SK-N-SH treated with all-trans-retinoic acid at 6 μM for 48 hours (cell line): ENCODE measurements at regions not wholly inside any gene's neighbourhood (a gene's known extent, or its start where the extent isn't known, plus 50 kb on each side); places are given as distances from the start of the nearest gene placed in this dataset.

Source experiments
- ATAC-seq: fragments of 200-7000 bp; cut with Tn5 transposase; 3 replicates; pipeline ENCODE4 v1.9.1; 2020; ENCODE audit warnings: mild to moderate bottlenecking, moderate library complexity
- ARNTL ChIP-seq: fragments of 450-650 bp; formaldehyde crosslinking; IDR thresholded peaks from 2 replicates; pipeline ENCODE4 v1.5.0; 2020; ENCODE audit warnings: low read depth, mild to moderate bottlenecking, moderate library complexity, borderline replicate concordance
- BACH2 ChIP-seq: fragments of 250-450 bp; sonication (Bioruptor Pico); IDR thresholded peaks from 2 replicates; pipeline ENCODE4 v1.9.0; 2021; ENCODE audit warnings: mild to moderate bottlenecking, borderline replicate concordance
- CSDC2 ChIP-seq: fragments of 250-450 bp; sonication (Bioruptor Pico); IDR thresholded peaks from 2 replicates; pipeline ENCODE4 v1.5.0; 2020; ENCODE audit warnings: mild to moderate bottlenecking, moderate library complexity
- ESRRG ChIP-seq: fragments of 250-450 bp; sonication (Bioruptor Pico); IDR thresholded peaks from 2 replicates; pipeline ENCODE4 v1.6.1; 2021; ENCODE audit warnings: mild to moderate bottlenecking
- ISL1 ChIP-seq: fragments of 250-450 bp; sonication (Bioruptor Pico); IDR thresholded peaks from 2 replicates; pipeline ENCODE4 v2.1.2; 2022; ENCODE audit warnings: mild to moderate bottlenecking, moderate library complexity
- OSR1 ChIP-seq: fragments of 250-450 bp; sonication (Bioruptor Pico); IDR thresholded peaks from 2 replicates; pipeline ENCODE4 v1.8.0; 2022; ENCODE audit warnings: moderate library complexity, mild to moderate bottlenecking, inconsistent platforms
- PPARA ChIP-seq: fragments of 250-450 bp; sonication (Bioruptor Pico); IDR thresholded peaks from 2 replicates; pipeline ENCODE4 v1.5.0; 2020; ENCODE audit warnings: mild to moderate bottlenecking, borderline replicate concordance
- RARB ChIP-seq: fragments of 250-450 bp; sonication (Bioruptor Pico); IDR thresholded peaks from 2 replicates; pipeline ENCODE4 v1.8.0; 2021; ENCODE audit warnings: mild to moderate bottlenecking, moderate library complexity
- TCF4 ChIP-seq: fragments of 250-450 bp; sonication (Bioruptor Pico); IDR thresholded peaks from 2 replicates; pipeline ENCODE4 v1.8.0; 2021; ENCODE audit warnings: mild to moderate bottlenecking, moderate library complexity, borderline replicate concordance
- ZC3H10 ChIP-seq: fragments of 250-450 bp; sonication (Bioruptor Pico); IDR thresholded peaks from 2 replicates; pipeline ENCODE4 v1.5.1; 2021; ENCODE audit warnings: mild to moderate bottlenecking, moderate library complexity
- TF ChIP-seq, protein P1 (sequence below): fragments of 250-450 bp; sonication (Bioruptor Pico); IDR thresholded peaks from 2 replicates; pipeline ENCODE4 v1.8.0; 2021; ENCODE audit warnings: low read depth, mild to moderate bottlenecking, moderate library complexity, borderline replicate concordance
- TF ChIP-seq, protein P2 (sequence below): fragments of 250-450 bp; sonication (Bioruptor Pico); IDR thresholded peaks from 2 replicates; pipeline ENCODE4 v1.8.0; 2020; ENCODE audit warnings: mild to moderate bottlenecking, moderate library complexity, borderline replicate concordance
- TF ChIP-seq, protein P3 (sequence below): fragments of 250-450 bp; sonication (Bioruptor Pico); IDR thresholded peaks from 2 replicates; pipeline ENCODE4 v1.5.1; 2020; ENCODE audit warnings: low read depth, mild to moderate bottlenecking, moderate library complexity
- TF ChIP-seq, protein P4 (sequence below): fragments of 250-450 bp; sonication (Bioruptor Pico); IDR thresholded peaks from 2 replicates; pipeline ENCODE4 v1.5.1; 2021; ENCODE audit warnings: mild to moderate bottlenecking, moderate library complexity
- TF ChIP-seq, protein P5 (sequence below): fragments of 250-450 bp; sonication (Bioruptor Pico); IDR thresholded peaks from 2 replicates; pipeline ENCODE4 v1.5.0; 2020; ENCODE audit warnings: mild to moderate bottlenecking, moderate library complexity

DNA sequence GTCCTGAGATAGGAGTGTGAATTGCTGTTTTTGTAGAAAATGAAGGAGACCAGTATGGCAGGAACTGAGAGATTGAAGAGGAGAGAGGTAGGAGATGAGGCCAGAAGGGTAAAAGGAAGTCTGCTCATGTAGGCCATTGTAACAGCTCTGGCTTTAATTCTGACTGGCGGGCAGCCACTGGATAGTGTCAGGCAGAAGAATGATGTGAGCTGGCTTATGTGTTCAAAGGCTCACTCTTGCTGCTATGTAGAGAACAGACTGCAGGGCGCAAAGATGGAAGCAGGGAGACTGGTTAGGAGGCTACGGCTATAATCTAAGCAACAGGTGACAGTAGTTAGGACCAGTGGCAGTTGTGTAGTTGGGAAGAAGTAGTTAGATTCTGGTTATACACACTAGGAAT lies 160.2 kb upstream of the FGF13 start:
- ATAC-seq: no peak
- no peak for TF ChIP-seq BACH2
- no peak for TF ChIP-seq ISL1
- no peak for TF ChIP-seq PPARA (CRISPR knock-in tag)
- no peak for TF ChIP-seq TCF4 (CRISPR knock-in tag)
- TF ChIP-seq ZC3H10: no peak

DNA sequence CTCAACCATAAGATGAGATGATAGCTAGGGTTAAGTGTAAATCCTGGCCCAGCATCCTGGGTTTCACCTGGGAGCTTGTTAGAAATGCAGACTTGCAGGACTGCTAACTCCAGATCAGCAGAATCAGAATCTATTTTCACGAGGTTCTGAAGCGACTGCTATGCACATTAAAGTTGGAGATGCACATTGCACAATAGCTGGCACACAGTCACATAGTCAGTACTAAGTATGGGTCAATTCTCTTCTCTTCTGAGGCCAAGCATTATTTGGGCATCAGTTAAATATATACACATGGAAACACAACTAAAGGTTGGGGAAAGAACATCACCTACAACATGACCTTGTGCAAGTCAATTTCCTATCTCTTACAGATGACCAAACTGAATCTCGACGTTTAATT lies 155.1 kb upstream of the FGF13 start:
- ATAC-seq: no peak
- TF ChIP-seq ISL1: no peak

DNA sequence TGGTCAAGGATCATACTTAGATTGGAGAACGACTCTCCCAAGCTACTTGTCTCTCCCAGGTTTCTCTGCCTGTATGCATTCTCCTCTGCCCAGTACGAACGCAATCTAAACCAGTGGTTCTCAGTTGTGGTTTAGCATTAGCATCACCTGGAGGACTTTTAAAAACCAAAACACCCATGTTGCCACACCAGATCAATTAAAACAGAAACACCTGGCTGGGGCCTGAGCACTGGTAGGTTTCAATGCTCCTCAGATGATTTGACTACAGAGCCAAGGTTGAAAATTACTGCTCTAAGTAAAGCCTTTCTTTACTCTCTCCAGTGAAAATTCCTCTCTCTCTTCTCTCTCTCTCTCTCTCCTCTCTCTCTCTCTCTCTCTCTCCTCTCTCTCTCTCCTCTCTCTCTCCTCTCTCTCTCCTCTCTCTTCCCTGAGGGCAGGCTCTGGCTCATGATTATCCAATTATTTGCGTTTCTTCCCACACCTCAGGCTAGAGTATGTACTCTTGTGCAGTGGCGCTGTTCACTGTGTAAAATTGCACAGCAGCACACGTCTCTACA lies 153.7 kb upstream of the FGF13 start:
- no peak for ATAC-seq

DNA sequence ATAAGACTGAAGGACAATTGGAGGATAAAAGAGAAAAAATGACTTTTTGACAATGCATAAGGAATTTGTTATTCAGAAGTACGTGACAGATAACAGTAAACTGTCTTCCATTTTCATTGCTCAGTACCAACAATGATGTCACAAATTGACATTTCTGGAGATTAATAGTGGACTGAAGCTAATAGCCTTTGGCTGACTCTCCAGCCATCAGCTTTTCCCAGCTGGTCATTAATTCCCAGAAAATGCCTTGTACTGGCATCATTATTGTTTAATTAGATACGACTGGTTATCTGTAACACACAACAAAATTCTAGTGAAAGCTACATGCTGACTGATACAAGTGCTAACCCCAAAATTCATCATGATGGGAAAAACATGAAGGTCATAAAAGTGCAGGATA lies 147.9 kb upstream of the FGF13 start:
- TF ChIP-seq, protein P1, sequence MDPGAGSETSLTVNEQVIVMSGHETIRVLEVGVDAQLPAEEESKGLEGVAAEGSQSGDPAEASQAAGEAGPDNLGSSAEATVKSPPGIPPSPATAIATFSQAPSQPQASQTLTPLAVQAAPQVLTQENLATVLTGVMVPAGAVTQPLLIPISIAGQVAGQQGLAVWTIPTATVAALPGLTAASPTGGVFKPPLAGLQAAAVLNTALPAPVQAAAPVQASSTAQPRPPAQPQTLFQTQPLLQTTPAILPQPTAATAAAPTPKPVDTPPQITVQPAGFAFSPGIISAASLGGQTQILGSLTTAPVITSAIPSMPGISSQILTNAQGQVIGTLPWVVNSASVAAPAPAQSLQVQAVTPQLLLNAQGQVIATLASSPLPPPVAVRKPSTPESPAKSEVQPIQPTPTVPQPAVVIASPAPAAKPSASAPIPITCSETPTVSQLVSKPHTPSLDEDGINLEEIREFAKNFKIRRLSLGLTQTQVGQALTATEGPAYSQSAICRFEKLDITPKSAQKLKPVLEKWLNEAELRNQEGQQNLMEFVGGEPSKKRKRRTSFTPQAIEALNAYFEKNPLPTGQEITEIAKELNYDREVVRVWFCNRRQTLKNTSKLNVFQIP (CRISPR knock-in tag): no peak
- TF ChIP-seq, protein P2, sequence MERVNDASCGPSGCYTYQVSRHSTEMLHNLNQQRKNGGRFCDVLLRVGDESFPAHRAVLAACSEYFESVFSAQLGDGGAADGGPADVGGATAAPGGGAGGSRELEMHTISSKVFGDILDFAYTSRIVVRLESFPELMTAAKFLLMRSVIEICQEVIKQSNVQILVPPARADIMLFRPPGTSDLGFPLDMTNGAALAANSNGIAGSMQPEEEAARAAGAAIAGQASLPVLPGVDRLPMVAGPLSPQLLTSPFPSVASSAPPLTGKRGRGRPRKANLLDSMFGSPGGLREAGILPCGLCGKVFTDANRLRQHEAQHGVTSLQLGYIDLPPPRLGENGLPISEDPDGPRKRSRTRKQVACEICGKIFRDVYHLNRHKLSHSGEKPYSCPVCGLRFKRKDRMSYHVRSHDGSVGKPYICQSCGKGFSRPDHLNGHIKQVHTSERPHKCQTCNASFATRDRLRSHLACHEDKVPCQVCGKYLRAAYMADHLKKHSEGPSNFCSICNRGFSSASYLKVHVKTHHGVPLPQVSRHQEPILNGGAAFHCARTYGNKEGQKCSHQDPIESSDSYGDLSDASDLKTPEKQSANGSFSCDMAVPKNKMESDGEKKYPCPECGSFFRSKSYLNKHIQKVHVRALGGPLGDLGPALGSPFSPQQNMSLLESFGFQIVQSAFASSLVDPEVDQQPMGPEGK (CRISPR knock-in tag): no peak
- TF ChIP-seq CSDC2 (no peak), ARNTL (CRISPR knock-in tag) (no peak), RARB (CRISPR knock-in tag) (no peak)
- TF ChIP-seq, protein P3, sequence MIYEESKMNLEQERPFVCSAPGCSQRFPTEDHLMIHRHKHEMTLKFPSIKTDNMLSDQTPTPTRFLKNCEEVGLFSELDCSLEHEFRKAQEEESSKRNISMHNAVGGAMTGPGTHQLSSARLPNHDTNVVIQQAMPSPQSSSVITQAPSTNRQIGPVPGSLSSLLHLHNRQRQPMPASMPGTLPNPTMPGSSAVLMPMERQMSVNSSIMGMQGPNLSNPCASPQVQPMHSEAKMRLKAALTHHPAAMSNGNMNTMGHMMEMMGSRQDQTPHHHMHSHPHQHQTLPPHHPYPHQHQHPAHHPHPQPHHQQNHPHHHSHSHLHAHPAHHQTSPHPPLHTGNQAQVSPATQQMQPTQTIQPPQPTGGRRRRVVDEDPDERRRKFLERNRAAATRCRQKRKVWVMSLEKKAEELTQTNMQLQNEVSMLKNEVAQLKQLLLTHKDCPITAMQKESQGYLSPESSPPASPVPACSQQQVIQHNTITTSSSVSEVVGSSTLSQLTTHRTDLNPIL (CRISPR knock-in tag): no peak

More for the DNA sequence above, 153.7 kb upstream of the FGF13 start:
- TF ChIP-seq ISL1 (no peak), BACH2 (no peak), ESRRG (CRISPR knock-in tag) (no peak), OSR1 (CRISPR knock-in tag) (no peak), ARNTL (CRISPR knock-in tag) (no peak)
- TF ChIP-seq, protein P4, sequence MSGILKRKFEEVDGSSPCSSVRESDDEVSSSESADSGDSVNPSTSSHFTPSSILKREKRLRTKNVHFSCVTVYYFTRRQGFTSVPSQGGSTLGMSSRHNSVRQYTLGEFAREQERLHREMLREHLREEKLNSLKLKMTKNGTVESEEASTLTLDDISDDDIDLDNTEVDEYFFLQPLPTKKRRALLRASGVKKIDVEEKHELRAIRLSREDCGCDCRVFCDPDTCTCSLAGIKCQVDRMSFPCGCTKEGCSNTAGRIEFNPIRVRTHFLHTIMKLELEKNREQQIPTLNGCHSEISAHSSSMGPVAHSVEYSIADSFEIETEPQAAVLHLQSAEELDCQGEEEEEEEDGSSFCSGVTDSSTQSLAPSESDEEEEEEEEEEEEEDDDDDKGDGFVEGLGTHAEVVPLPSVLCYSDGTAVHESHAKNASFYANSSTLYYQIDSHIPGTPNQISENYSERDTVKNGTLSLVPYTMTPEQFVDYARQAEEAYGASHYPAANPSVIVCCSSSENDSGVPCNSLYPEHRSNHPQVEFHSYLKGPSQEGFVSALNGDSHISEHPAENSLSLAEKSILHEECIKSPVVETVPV (CRISPR knock-in tag): no peak
- TF ChIP-seq, protein P1 (CRISPR knock-in tag): no peak
- TF ChIP-seq, protein P5, sequence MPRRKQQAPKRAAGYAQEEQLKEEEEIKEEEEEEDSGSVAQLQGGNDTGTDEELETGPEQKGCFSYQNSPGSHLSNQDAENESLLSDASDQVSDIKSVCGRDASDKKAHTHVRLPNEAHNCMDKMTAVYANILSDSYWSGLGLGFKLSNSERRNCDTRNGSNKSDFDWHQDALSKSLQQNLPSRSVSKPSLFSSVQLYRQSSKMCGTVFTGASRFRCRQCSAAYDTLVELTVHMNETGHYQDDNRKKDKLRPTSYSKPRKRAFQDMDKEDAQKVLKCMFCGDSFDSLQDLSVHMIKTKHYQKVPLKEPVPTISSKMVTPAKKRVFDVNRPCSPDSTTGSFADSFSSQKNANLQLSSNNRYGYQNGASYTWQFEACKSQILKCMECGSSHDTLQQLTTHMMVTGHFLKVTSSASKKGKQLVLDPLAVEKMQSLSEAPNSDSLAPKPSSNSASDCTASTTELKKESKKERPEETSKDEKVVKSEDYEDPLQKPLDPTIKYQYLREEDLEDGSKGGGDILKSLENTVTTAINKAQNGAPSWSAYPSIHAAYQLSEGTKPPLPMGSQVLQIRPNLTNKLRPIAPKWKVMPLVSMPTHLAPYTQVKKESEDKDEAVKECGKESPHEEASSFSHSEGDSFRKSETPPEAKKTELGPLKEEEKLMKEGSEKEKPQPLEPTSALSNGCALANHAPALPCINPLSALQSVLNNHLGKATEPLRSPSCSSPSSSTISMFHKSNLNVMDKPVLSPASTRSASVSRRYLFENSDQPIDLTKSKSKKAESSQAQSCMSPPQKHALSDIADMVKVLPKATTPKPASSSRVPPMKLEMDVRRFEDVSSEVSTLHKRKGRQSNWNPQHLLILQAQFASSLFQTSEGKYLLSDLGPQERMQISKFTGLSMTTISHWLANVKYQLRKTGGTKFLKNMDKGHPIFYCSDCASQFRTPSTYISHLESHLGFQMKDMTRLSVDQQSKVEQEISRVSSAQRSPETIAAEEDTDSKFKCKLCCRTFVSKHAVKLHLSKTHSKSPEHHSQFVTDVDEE (CRISPR knock-in tag): no peak

More for the DNA sequence above, 147.9 kb upstream of the FGF13 start:
- ATAC-seq: no peak
